Nephron (organoid): ENCODE measurements at regions not wholly inside any gene's neighbourhood (a gene's known extent, or its start where the extent isn't known, plus 50 kb on each side); places are given as distances from the start of the nearest gene placed in this dataset.

Experiments used
- H3K27ac Mint-ChIP-seq, 3 experiments: 2 replicates each; pipeline ENCODE4 v1.8.0; 2020; ENCODE audit warnings: mixed read lengths in 3 of 3, mild to moderate bottlenecking in 2 of 3, moderate library complexity in 1 of 3
- H3K27me3 Mint-ChIP-seq: 2 replicates; pipeline ENCODE4 v1.8.0; 2021; ENCODE audit warnings: low read depth, mild to moderate bottlenecking, moderate library complexity, mixed read lengths
- H3K36me3 Mint-ChIP-seq: 2 replicates; pipeline ENCODE4 v1.8.0; 2020; ENCODE audit warnings: low read depth, mixed read lengths
- H3K4me1 Mint-ChIP-seq: 2 replicates; pipeline ENCODE4 v1.8.0; 2020; ENCODE audit warnings: mixed read lengths
- H3K4me3 Mint-ChIP-seq, 3 experiments: 2 replicates each; pipeline ENCODE4 v1.8.0; 2020; ENCODE audit warnings: mild to moderate bottlenecking in 3 of 3, mixed read lengths in 3 of 3, moderate library complexity in 2 of 3
- H3K9me3 Mint-ChIP-seq: 2 replicates; pipeline ENCODE4 v1.8.0; 2020; ENCODE audit warnings: mixed read lengths
- TF ChIP-seq, protein P1 (sequence below), 3 experiments: fragments of 200-600 bp; sonication (generic); IDR thresholded peaks; one replicate each; pipeline ENCODE4 v1.5.0; 2021; ENCODE audit warnings: antibody characterized with exemption in 3 of 3; ENCODE audit not compliant: unreplicated experiment in 3 of 3

DNA sequence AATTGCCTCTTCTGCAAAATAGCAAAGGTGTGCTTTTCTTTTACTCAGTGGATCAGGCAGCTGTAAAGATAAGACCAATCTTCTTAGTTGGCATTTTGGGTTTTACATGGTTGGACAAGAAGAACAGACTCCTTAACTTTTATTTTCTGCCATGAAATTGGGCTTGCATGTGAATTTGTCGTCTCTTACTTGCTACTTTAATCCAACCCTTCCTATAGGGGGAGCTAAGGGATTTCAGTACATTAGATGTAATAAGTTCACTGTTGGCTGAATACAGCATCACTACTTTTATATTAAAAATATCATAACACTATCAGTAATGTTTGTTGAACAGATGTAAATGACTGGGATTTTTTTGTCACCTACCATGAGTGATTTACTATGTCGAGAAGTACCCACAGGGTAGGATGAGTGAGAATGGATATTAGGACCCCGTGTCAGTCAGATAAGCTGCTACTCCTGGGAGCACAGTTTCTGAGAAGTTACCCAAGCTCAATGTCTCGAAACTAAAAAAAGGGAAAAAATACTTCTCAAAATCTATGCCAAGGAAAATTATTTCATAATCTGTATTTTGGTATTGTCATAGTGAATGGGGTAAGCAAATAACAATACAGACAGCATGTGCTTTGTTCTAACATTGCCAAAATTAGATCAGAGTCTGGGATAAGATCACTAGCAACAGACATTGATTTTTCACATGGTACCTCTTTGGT lies 127.4 kb upstream of the AGR3 start:
- H3K9me3 Mint-ChIP-seq = peaks cover 4% of the 10 kb centered on the region
- H3K36me3 Mint-ChIP-seq = no peaks in the 10 kb centered on the region
- H3K27me3 Mint-ChIP-seq = no peaks in the 10 kb centered on the region
- TF ChIP-seq, protein P1, sequence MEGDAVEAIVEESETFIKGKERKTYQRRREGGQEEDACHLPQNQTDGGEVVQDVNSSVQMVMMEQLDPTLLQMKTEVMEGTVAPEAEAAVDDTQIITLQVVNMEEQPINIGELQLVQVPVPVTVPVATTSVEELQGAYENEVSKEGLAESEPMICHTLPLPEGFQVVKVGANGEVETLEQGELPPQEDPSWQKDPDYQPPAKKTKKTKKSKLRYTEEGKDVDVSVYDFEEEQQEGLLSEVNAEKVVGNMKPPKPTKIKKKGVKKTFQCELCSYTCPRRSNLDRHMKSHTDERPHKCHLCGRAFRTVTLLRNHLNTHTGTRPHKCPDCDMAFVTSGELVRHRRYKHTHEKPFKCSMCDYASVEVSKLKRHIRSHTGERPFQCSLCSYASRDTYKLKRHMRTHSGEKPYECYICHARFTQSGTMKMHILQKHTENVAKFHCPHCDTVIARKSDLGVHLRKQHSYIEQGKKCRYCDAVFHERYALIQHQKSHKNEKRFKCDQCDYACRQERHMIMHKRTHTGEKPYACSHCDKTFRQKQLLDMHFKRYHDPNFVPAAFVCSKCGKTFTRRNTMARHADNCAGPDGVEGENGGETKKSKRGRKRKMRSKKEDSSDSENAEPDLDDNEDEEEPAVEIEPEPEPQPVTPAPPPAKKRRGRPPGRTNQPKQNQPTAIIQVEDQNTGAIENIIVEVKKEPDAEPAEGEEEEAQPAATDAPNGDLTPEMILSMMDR (IDR thresholded peaks at IDR 0.05; ENCODE audit: unreplicated experiment in 3 of 3) = no peak
- no peak overlapping the region for H3K4me3 Mint-ChIP-seq
- no peak overlapping the region for H3K27ac Mint-ChIP-seq
- no peaks in the 10 kb centered on the region for H3K4me1 Mint-ChIP-seq

DNA sequence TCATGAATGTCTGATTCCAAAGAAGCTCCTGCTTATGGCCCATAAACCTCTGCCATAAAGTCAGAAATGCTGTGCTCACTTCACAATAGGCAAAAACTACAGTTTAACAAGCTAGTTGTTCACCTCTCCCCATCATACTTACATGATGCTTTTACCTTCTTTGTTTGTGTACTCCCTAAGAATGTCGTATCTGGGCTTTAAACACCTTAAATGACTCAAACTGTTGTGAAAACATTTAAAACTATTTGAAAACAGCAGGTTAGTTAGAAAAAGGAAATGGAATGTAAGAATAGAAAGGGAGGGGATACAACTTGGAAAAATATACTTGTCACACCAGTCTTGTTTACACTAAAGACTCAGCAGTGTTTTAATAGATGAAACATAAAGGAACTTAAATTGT lies 128.2 kb upstream of the AGR3 start:
- TF ChIP-seq, protein P1 (IDR thresholded peaks at IDR 0.05; ENCODE audit: unreplicated experiment in 3 of 3) = no peak
- no peaks in the 10 kb centered on the region for H3K27me3 Mint-ChIP-seq
- H3K4me1 Mint-ChIP-seq = no peaks in the 10 kb centered on the region
- no peak overlapping the region for H3K27ac Mint-ChIP-seq
- peaks cover 4% of the 10 kb centered on the region for H3K9me3 Mint-ChIP-seq
- no peaks in the 10 kb centered on the region for H3K36me3 Mint-ChIP-seq
- no peak overlapping the region for H3K4me3 Mint-ChIP-seq

DNA sequence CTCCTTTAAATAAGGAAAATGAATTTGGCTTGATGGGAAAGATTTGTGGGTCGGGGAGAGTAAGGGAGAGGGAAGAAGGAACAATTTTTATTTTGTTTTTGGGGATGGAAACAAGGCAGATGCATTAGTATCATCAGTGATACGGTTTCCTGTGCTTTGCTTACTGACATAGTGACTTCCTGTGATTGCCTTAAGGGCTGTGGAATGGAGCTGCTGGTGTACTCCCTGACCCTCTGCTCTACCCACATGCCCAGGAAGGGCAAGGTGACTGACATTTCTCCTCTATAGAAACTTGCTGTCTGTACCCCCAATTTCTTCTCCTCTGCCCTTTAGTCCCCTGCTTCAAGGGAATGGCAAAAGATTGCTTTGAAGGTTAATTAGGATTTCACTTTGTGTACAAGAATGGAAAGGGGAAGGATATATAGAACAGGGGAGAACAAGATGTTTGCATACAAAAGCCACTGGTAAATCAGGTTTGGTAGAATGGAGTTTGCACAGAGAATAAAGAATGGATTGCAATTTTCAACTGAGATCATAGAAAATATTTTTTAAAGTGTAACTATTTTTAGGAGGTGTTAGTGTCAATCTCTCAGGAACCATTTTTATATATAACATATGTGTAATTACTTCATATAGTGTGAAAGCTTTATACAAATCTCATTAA lies 129.0 kb upstream of the AGR3 start:
- no peaks in the 10 kb centered on the region for H3K4me1 Mint-ChIP-seq
- no peaks in the 10 kb centered on the region for H3K36me3 Mint-ChIP-seq
- no peaks in the 10 kb centered on the region for H3K27me3 Mint-ChIP-seq
- TF ChIP-seq, protein P1 (IDR thresholded peaks at IDR 0.05; ENCODE audit: unreplicated experiment in 3 of 3) = no peak
- H3K27ac Mint-ChIP-seq = no peak overlapping the region
- H3K4me3 Mint-ChIP-seq = no peak overlapping the region
- no peaks in the 10 kb centered on the region for H3K9me3 Mint-ChIP-seq

DNA sequence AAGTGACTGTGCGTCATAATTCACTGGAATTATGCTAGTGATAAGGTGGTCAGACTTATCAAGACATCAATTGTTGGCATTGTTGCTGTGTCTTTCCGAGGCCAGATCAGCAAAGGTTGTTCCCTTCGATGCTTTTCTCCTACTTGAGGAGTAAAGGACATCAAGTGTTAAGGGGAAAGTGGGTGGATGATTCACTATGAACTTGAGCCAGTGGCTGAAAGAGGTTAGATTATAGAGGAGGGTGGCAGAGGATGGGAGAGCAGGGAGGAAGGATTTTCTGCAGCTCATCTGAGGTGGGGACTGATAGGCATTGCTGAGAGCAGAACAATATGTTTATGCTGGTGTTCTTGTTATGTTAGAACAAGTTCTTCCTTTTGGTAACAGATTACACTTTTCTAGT lies 131.4 kb upstream of the AGR3 start:
- Mint-ChIP-seq H3K27ac (no peak overlapping the region), H3K27me3 (no peaks in the 10 kb centered on the region)
- TF ChIP-seq, protein P1 (IDR thresholded peaks at IDR 0.05; ENCODE audit: unreplicated experiment in 3 of 3) = no peak

GRCh38 chr7:17014686-17015085 lies 132.9 kb upstream of the AGR3 start:
- no peaks in the 10 kb centered on the region for H3K9me3 Mint-ChIP-seq
- H3K4me1 Mint-ChIP-seq = no peaks in the 10 kb centered on the region
- TF ChIP-seq, protein P1 (IDR thresholded peaks at IDR 0.05; ENCODE audit: unreplicated experiment in 3 of 3) = no peak
- no peak overlapping the region for H3K4me3 Mint-ChIP-seq
- no peaks in the 10 kb centered on the region for H3K36me3 Mint-ChIP-seq
- no peak overlapping the region for H3K27ac Mint-ChIP-seq
- H3K27me3 Mint-ChIP-seq = no peaks in the 10 kb centered on the region

More for the DNA sequence above, 131.4 kb upstream of the AGR3 start:
- H3K4me1 Mint-ChIP-seq = no peaks in the 10 kb centered on the region
- no peaks in the 10 kb centered on the region for H3K36me3 Mint-ChIP-seq
- H3K9me3 Mint-ChIP-seq = no peaks in the 10 kb centered on the region
- H3K4me3 Mint-ChIP-seq = no peak overlapping the region

DNA sequence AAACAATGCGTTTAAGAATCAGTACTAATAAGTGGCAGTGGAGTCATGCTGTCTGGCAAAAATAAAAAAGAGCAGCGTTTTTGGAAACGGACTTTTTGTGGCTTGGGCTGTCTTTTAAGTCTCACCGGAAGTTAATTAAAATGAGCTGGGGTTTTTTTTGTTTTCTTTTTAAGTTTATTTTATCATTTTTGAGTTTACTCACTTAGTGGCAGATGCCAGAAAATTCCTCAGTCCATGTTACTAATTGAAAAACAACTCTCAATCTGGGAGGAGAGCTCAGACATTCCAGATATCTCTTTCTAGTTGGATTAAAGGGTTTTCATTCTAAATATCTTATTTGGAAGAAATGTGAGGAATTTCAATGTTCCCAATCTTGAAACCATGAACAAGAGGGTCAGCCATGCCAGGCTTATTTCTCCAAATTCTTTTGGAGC lies 133.8 kb upstream of the AGR3 start:
- H3K27me3 Mint-ChIP-seq = no peaks in the 10 kb centered on the region
- no peaks in the 10 kb centered on the region for H3K9me3 Mint-ChIP-seq
- no peak overlapping the region for H3K27ac Mint-ChIP-seq
- TF ChIP-seq, protein P1 (IDR thresholded peaks at IDR 0.05; ENCODE audit: unreplicated experiment in 3 of 3) = no peak
- no peak overlapping the region for H3K4me3 Mint-ChIP-seq
- no peaks in the 10 kb centered on the region for H3K4me1 Mint-ChIP-seq
- no peaks in the 10 kb centered on the region for H3K36me3 Mint-ChIP-seq
